Neural cell (in vitro differentiated cells): ENCODE measurements at regions not wholly inside any gene's neighbourhood (a gene's known extent, or its start where the extent isn't known, plus 50 kb on each side); places are given as distances from the start of the nearest gene placed in this dataset.

Experiments
- CTCF ChIP-seq: fragments of 450-650 bp; IDR thresholded peaks from 2 replicates; pipeline ENCODE4 v1.5.1; 2014; ENCODE audit warnings: antibody characterized with exemption, mild to moderate bottlenecking, moderate library complexity; ENCODE audit not compliant: poor library complexity, severe bottlenecking
- EZH2 ChIP-seq: fragments of 200-600, 300-800 bp; shearing (Covaris generic), sonication (generic); IDR thresholded peaks from 2 replicates; pipeline ENCODE4 v1.6.1; 2014; ENCODE audit warnings: antibody characterized with exemption, low read length, borderline replicate concordance, mild to moderate bottlenecking; ENCODE audit not compliant: insufficient read depth, poor library complexity, severe bottlenecking
- POLR2AphosphoS5 ChIP-seq: IDR thresholded peaks from 2 replicates; pipeline ENCODE4 v1.6.1; 2012
- REST ChIP-seq: IDR thresholded peaks from 2 replicates; pipeline ENCODE4 v1.6.1; 2012; ENCODE audit warnings: borderline replicate concordance
- TAF1 ChIP-seq: IDR thresholded peaks from 2 replicates; pipeline ENCODE4 v1.6.1; 2012; ENCODE audit warnings: low read depth

GRCh38 chr9:79986437-79986836 is 414.7 kb downstream of the TLE4 start:
- no peak for TF ChIP-seq CTCF
- TF ChIP-seq POLR2AphosphoS5: no peak
- no peak for TF ChIP-seq REST
- TF ChIP-seq EZH2: no peak
- TF ChIP-seq TAF1: no peak
